NB4 (cell line): ENCODE measurements at regions not wholly inside any gene's neighbourhood (a gene's known extent, or its start where the extent isn't known, plus 50 kb on each side); places are given as distances from the start of the nearest gene placed in this dataset.

Experiments
- DNase-seq: peaks from one replicate; pipeline ENCODE4 v3.0.0; 2010; ENCODE audit warnings: low read depth
- H3K4me3 ChIP-seq: one replicate; pipeline ENCODE4 v1.5.1; 2011; ENCODE audit warnings: mild to moderate bottlenecking, low read depth, low read length, moderate library complexity
- CTCF ChIP-seq: IDR thresholded peaks from one replicate; pipeline ENCODE4 v1.5.1; 2012; ENCODE audit warnings: low read depth, low read length
- MAX ChIP-seq: IDR thresholded peaks from 2 replicates; pipeline ENCODE4 v1.6.1; 2011; ENCODE audit warnings: low read depth, low read length
- MYC ChIP-seq: IDR thresholded peaks from 2 replicates; pipeline ENCODE4 v1.6.1; 2011; ENCODE audit warnings: low read depth, low read length
- POLR2A ChIP-seq: IDR thresholded peaks from 2 replicates; pipeline ENCODE4 v1.6.1; 2011; ENCODE audit warnings: mild to moderate bottlenecking; ENCODE audit not compliant: insufficient read length; ENCODE audit errors: extremely low read depth

- TF ChIP-seq MYC (no peak), CTCF (no peak), POLR2A (no peak), MAX (no peak)
- H3K4me3 ChIP-seq = no peak overlapping the region
- DNase-seq = no peak
Measured at GRCh38 chr1:60715970-60716369, 366.4 kb upstream of the NFIA start.

- no peak for TF ChIP-seq MYC
- no peak for TF ChIP-seq MAX
- no peak for TF ChIP-seq POLR2A
- no peak for TF ChIP-seq CTCF
- no peak for DNase-seq
Measured at GRCh38 chr1:60709426-60709825, 372.9 kb upstream of the NFIA start.

GRCh38 chr1:60705026-60705425, 377.3 kb upstream of the NFIA start:
- H3K4me3 ChIP-seq = no peak overlapping the region
- DNase-seq = no peak
- no peak for TF ChIP-seq MAX

More at GRCh38 chr1:60709426-60709825, 372.9 kb upstream of the NFIA start:
- H3K4me3 ChIP-seq = no peak overlapping the region

GRCh38 chr1:60703155-60703554, 379.2 kb upstream of the NFIA start:
- TF ChIP-seq MAX = no peak
- no peak for TF ChIP-seq CTCF
- TF ChIP-seq POLR2A = no peak
- TF ChIP-seq MYC = no peak
- H3K4me3 ChIP-seq = no peak overlapping the region
- DNase-seq = no peak

GRCh38 chr1:60699325-60699724, 383.0 kb upstream of the NFIA start:
- no peak overlapping the region for H3K4me3 ChIP-seq
- TF ChIP-seq MAX (no peak), CTCF (no peak), MYC (no peak), POLR2A (no peak)
- DNase-seq = no peak

- TF ChIP-seq CTCF (no peak), MYC (no peak), MAX (no peak), POLR2A (no peak)
- no peak for DNase-seq
- no peak overlapping the region for H3K4me3 ChIP-seq
Measured at GRCh38 chr1:60697204-60697994, 385.0 kb upstream of the NFIA start.
